ENCODE measurements at regions not wholly inside any gene's neighbourhood (a gene's known extent, or its start where the extent isn't known, plus 50 kb on each side); places are given as distances from the start of the nearest gene placed in this dataset.

DNA sequence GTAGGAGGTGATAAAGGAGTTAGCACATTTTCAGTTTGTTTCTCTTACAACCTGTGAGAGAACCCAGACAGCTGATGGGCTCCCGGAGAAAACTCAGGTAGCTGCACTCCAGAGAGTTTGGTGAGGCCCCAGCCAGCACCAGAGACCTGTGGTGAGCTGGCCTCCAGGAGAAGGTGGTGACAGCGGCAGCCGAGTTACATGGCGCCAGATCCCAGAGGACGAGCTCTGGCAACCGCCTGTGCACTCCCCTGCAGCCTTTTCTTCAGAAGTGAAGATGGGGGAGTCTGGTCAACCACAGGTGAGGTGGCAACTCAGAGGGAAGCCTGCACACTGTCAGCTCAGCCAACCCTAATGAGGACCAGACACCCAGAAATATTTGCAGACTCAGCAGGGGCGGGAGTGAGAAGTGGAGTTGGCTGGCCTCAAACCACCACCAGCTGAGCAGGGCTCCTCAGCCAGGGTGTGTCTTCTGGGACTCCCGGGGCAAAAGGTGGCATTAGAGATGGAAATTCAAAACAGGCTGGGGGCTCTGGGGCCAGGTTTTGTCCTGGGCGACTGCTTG, 209.7 kb downstream of the SETD4 start:
- no peak for DNase-seq (ENCODE audit: low read depth, low spot score)

DNA sequence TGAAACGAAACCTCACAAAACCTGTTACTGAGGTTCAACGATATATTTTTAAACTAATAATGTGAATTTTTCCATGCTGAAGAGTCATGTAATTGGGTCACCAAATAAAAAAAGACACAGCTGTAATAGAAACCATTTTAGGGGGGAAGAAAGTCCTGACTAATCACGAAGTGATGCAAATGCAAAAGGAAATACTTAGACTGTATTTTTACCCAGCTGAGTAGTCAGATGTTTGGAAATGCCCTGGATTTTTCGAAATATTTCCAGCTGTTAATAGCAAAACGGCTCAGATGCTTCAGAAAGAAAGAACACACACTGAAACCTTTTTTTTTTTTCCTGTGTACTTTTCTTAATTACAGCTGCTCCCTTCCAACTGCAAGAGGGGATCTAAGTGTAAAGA, 210.3 kb downstream of the SETD4 start:
- DNase-seq (ENCODE audit: low read depth, low spot score): no peak

DNA sequence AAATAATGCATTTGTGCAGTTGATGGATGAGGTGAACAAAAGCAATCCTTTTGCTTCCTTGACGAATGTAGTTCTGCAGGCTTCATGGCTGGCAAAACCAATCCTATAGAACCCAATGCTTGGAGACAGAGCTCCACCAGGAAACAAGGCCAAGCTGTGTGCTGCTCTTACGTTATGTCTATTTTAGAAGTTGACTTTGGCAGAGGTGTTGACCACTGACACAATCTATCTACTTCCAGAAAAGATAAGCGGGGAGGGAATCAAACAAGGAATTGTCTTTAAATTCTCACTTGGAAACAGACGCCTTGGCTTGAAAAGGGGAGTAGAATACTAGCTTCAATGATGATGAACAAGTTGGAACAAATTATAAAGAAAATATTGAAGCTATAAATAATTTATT, 211.2 kb downstream of the SETD4 start:
- no peak for DNase-seq (ENCODE audit: low read depth, low spot score)

GRCh38 chr21:35843911-35844667, 216.2 kb downstream of the SETD4 start:
- DNase-seq (ENCODE audit: low read depth, low spot score): no peak

DNA sequence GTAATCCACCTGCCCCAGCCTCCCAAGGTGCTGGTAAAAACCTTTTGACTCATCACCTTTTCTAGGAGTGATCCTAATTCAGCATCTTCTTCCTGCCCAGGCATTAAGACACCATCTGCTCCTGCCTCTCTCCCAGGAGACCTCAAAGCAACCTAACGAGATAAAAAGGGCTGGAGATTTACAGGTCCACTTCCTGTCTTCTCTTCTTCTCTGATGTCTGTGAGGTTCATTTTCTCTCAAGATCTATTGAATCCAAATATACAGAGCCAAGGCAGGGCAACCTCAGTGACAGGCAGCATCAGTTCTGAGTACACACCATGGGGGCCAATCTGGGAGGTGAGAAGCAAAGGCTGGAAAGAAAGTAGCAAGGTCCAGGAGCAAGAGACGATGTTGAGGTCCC, 219.4 kb downstream of the SETD4 start:
- DNase-seq (ENCODE audit: low read depth, low spot score): no peak

GRCh38 chr21:35840197-35840799, 220.0 kb downstream of the SETD4 start:
- DNase-seq (ENCODE audit: low read depth, low spot score): peak; percentile 66

DNA sequence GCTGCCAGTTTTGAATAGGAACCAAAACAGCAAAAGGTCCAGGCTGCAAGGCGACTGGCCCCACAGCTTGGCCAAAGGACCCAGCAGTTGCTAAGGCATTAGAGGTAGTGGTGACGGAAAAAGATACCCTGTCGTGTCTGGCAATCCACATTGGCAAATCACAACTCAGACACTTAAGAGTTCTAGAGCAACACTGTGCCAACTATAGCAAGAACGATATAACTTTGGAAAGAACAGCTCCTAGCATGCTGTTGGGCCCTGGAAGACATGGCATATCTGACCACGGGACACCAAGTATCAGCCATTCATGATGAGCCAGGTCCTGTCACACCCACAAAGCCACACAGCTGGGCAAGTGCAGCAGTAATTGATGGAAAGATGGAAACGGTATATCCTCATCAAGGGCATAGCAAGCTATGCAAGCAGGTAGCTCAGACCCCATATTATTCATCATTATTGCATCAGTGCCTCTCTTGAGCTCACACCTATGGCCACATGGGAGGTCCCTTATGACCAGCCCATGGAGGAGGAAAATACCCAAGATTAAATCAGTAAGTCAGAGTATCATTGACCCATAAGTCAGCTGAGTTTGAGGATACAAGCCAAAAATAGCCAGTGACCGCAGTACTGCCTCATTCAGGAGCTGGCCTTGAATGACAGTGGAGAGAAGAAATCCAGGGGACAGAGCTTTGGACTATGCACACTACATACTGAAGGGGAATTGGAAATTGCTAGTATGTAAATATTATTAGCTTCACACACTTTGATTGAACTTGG, 221.2 kb downstream of the SETD4 start:
- no peak for DNase-seq (ENCODE audit: low read depth, low spot score)

DNA sequence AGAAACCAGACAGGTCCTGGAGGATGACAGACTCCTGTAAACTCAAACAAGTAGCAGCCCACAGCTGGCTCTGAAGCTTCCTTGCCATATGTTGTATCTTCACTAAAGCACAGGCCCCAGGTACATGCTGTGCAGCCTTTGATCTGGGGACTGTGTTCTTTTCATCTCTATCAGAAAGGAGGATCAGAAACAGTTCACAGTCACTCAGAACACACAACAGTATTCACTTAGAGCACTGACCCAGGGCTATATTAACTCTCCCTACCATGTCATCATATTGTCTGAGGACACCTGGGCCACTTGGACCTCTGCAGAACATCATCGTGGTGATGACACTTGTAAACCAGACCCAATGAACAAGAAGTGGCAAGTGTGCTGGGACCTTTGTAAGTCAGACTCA, 222.0 kb downstream of the SETD4 start:
- no peak for DNase-seq (ENCODE audit: low read depth, low spot score)

DNA sequence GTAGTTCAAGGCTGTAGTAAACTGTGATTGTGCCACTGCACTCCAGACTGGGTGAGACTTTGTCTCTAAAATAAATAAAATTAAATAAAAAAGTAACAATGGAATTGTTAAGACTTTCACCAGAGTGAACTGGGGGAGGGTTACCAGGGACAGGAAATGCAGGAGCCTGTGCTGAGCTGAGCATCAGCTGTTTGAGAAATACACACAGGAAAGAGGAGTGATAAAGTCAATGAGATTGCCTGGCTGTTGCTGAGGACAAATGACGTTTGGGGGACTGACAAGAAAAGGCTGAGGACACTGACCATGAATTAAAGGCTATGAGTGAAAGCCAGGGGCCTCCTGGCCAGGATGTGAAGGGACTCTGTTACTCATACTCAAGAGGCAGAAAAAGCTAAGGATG, 226.3 kb downstream of the SETD4 start:
- DNase-seq (ENCODE audit: low read depth, low spot score): no peak

DNA sequence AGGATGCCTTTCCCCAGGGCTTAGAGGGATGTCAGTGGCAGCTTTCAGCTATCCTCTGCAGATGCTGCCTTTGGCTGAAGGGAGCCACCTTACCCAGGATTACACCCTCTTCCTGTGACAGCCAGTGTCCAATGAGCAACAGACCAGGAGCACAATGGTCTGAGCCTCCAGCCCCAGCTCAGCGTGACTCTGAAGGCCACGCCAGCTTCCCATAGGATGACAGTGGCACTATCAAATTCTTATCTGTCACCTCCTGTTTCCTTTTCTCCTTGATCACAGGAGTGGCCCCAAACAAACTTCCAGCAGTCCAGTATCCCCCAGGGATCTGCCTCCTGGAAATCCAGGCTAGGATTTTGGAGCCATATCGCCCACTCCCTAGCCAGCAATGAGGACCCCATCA, 226.9 kb downstream of the SETD4 start:
- DNase-seq (ENCODE audit: low read depth, low spot score): no peak

- DNase-seq (ENCODE audit: low read depth, low spot score): no peak
Measured at GRCh38 chr21:35831230-35831629, 229.1 kb downstream of the SETD4 start.

DNA sequence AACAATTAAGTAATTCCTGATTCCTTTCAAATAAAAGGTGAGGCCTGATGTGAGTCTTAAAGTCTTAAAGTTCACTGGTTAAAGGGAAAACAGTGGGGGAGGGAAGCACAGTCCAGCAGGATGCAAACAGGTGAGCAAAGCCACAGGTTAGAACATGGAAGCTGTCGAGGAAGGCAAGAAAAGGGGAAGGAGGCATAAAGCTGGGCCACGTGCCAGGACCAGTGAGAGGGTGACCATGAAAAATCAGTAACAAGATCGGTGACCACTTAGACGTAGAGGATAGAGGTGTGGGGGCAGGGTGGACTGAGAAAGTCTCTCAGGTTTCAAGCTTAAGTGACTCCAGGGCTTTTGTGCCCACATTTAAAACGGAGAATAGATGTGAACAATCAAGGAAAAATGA, 231.3 kb downstream of the SETD4 start:
- no peak for DNase-seq (ENCODE audit: low read depth, low spot score)

DNA sequence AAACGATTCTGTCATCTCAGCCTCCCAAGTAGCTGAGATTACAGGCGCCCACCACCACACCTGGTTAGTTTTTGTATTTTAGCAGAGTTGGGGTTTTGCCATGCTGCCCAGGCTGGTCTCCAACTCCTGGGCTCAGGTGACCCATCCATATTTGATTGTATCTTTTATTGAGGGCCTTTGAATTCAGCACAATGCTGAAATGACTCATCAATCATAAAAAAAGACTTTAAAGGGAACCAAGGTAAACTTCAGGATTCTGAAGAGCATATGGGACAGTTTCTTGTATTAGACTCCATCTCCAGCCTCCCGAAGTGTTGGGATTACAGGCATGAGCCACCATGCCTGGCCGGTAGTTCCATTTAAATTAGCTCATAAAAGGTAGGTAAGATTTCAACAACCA, 232.2 kb downstream of the SETD4 start:
- no peak for DNase-seq (ENCODE audit: low read depth, low spot score)

- DNase-seq (ENCODE audit: low read depth, low spot score): no peak
Measured at GRCh38 chr21:35827004-35827403, 233.3 kb downstream of the SETD4 start.

DNA sequence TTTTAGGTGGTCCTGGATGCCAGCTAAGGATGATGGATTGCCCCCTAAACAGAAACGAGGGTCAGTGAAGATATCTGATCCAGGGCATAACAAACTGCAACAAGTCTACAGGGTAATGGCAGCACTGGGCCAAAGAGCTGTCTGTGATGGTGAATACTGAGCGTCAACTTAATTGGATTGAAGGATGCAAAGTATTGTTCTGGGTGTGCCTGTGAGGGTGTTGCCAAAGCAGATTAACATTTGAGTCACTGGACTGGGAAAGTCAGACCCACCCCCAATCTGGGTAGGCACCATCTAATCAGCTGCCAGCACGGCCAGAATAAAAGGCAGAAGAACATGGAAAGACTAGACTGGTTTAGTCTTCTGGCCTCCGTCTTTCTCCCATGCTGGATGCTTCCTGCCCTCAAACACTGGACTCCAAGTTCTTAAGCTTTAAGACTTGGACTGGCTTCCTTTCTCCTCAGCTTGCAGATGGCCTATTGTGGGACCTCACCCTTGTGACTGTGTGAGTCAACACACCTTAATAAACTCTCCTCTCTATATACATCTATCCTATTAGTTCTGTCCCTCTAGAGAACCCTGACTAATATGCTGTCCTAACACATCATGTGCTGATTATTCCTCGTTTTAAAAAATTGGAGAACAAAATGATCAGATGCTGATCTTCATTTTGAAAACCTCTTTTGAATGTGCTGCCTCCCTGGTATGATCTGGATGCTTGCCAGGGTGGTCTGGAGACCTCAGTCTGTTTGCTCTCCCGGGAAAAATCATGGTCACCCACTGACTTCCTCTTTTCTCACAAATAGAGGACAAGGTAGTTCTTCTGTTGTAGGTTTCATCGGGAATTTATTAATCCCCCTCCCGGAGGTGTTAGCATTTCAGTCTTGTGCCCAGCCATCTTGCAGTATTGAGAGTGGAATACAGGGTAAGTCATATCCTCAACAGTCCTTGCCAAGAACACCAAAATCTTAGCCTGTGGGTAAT, 234.7 kb downstream of the SETD4 start:
- DNase-seq (ENCODE audit: low read depth, low spot score): no peak

DNA sequence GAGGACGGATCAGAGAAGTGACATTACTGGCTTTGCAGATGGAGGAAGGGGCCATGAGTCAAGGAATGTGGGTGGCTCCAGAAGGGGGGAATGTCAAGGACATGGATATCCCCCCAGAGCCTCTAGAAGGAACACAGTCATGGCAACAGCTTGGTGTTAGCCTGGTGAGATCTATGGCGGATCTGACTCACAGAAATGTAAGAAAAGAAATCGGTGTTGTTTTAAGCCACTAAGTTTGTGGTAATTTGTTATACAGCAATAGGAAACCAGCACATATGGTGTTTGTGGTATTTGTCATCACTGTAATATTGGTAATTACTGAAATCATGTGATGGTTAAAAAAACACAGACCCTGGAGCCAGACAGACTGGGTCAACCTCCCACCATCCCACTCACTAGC, 236.2 kb downstream of the SETD4 start:
- no peak for DNase-seq (ENCODE audit: low read depth, low spot score)

DNA sequence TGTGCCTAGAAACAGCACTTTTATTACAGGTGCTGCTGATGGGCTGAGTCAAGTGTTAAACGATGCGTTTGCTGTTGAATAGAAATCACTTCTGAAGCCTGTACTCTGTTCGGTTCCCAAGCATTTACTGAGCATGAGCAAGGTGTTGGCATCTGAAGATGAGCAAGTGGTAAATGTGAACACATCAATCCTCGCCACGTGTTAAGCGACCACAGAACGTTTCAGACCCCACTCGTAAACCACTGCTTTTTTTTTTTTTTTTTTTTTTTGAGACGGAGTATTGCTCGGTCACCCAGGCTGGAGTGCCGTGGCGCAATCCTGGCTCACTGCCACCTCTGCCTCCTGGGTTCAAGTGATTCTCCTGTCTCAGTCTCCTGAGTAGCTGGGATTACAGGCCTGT, 241.2 kb downstream of the SETD4 start:
- DNase-seq (ENCODE audit: low read depth, low spot score): no peak

- DNase-seq (ENCODE audit: low read depth, low spot score): no peak
Measured at GRCh38 chr21:35818597-35818996, 241.7 kb downstream of the SETD4 start.

- DNase-seq (ENCODE audit: low read depth, low spot score): no peak
Measured at GRCh38 chr21:35814858-35815619, 245.3 kb downstream of the SETD4 start.

- no peak for DNase-seq (ENCODE audit: low read depth, low spot score)
Measured at GRCh38 chr21:35812679-35813078, 247.6 kb downstream of the SETD4 start.

Measured in pulmonary artery endothelial cell (primary cell).